Fibroblast of the aortic adventitia (primary cell): ENCODE measurements at regions not wholly inside any gene's neighbourhood (a gene's known extent, or its start where the extent isn't known, plus 50 kb on each side); places are given as distances from the start of the nearest gene placed in this dataset.

Experiments
- DNase-seq: peaks from one replicate; pipeline ENCODE4 v3.0.0-alpha.2; 2010; ENCODE audit warnings: low read depth
- H3K4me3 ChIP-seq: 2 replicates; pipeline ENCODE4 v1.5.1; 2011; ENCODE audit warnings: low read depth, mild to moderate bottlenecking, control low read depth, low read length, moderate library complexity
- CTCF ChIP-seq: IDR thresholded peaks from 2 replicates; pipeline ENCODE4 v1.5.1; 2011; ENCODE audit warnings: mild to moderate bottlenecking, low read length, control low read depth, inconsistent platforms; ENCODE audit not compliant: insufficient read depth

DNA sequence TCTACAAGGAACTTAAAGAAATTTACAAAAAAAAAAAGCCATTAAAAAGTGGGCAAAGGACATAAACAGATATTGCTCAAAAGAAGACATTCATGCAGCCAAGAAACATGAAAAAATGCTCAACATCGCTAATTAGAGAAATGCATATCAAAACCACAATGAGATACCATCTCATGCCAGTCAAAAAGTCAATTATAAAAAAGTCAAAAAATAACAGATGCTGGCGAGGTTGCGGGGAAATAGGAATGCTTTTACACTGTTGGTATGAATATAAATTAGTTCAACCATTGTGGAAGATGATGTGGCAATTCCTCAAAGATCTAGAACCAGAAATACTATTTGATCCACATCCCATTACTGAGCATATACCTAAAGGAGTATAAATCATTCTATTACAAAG is 411.9 kb upstream of the MARCKS start:
- no peak overlapping the region for H3K4me3 ChIP-seq
- no peak for TF ChIP-seq CTCF
- DNase-seq, result no peak

GRCh38 chr6:113447088-113447831 is 409.9 kb upstream of the MARCKS start:
- peak; percentile 88 for DNase-seq
- no peak for TF ChIP-seq CTCF
- H3K4me3 ChIP-seq, result no peak overlapping the region

GRCh38 chr6:113449051-113449450 is 408.1 kb upstream of the MARCKS start:
- DNase-seq, result peak; percentile 33
- H3K4me3 ChIP-seq, result no peak overlapping the region
- no peak for TF ChIP-seq CTCF

DNA sequence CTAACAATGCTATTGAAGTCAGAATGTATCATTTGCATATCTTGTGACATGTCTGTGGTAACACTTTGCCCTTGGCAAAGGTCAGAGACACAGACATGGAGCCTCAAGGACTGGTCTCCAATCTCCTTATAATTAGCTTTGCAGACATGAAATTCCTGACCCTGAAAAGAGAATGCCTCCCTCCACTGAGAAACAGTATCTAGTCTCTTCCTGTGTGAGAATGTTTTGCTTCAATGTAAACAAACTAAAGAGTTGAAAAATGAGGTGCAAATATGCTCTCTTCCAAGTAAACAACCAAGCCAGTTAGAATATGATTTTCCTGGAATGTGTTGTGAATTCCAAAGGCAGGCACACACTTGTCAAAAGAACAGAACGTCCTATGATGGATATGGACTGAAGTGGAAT is 407.1 kb upstream of the MARCKS start:
- TF ChIP-seq CTCF, result no peak
- DNase-seq, result no peak
- H3K4me3 ChIP-seq, result no peak overlapping the region

- TF ChIP-seq CTCF, result no peak
- H3K4me3 ChIP-seq, result no peak overlapping the region
- DNase-seq, result no peak
Observed at GRCh38 chr6:113451049-113451448, 406.1 kb upstream of the MARCKS start.

DNA sequence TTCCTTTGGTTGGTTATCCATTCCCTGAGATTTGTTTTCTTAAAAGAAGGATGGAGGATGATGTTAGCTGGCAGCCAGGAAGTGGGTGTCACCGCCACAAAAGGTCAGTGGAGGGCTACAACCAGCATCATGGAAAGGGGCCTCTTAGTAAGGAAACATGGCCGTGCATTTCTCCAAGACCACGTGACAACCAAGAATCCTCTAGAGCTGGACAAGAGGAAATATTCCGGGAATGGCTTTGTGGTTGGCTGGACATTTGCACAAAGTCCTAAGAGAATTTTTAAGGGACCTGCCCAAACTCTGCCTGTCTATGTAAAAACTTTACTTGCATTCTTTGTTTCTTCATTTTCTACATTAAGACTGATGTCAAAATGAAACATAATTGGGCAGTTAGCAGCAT is 399.9 kb upstream of the MARCKS start:
- H3K4me3 ChIP-seq, result no peak overlapping the region
- peak; percentile 93 for DNase-seq
- TF ChIP-seq CTCF, result no peak

- no peak for TF ChIP-seq CTCF
- DNase-seq, result no peak
Observed at GRCh38 chr6:113457751-113458150, 399.4 kb upstream of the MARCKS start.

More at GRCh38 chr6:113457751-113458150, 399.4 kb upstream of the MARCKS start:
- H3K4me3 ChIP-seq, result no peak overlapping the region
